Trophoblast cell (in vitro differentiated cells and primary cell): ENCODE measurements at regions not wholly inside any gene's neighbourhood (a gene's known extent, or its start where the extent isn't known, plus 50 kb on each side); places are given as distances from the start of the nearest gene placed in this dataset.
"Not testable (repeated sequence)": the region's sequence is repeated elsewhere in the genome, so short reads cannot be mapped to it uniquely, and the experiment has no call there.

ENCODE experiments used
- DNase-seq, 2 donors: peaks; one replicate each; pipeline ENCODE4 v3.0.0-alpha.2; 2016
- H2AFZ ChIP-seq: 2 replicates; pipeline ENCODE4 v1.6.1; 2013; ENCODE audit warnings: low read length, moderate library complexity, mild to moderate bottlenecking; ENCODE audit not compliant: insufficient read depth, poor library complexity
- H2AK5ac ChIP-seq: 2 replicates; pipeline ENCODE4 v1.6.1; 2013; ENCODE audit warnings: mild to moderate bottlenecking, low read length
- H2BK120ac ChIP-seq: 2 replicates; pipeline ENCODE4 v1.6.1; 2013; ENCODE audit warnings: low read length, mild to moderate bottlenecking, moderate library complexity; ENCODE audit not compliant: insufficient read depth, poor library complexity
- H2BK12ac ChIP-seq: 2 replicates; pipeline ENCODE4 v1.6.1; 2013; ENCODE audit warnings: mild to moderate bottlenecking, low read length, moderate library complexity
- H2BK5ac ChIP-seq: 2 replicates; pipeline ENCODE4 v1.6.1; 2013; ENCODE audit warnings: low read length, low read depth, moderate library complexity, mild to moderate bottlenecking; ENCODE audit not compliant: poor library complexity
- H3K14ac ChIP-seq: 2 replicates; pipeline ENCODE4 v1.6.1; 2013; ENCODE audit warnings: mild to moderate bottlenecking, low read length
- H3K18ac ChIP-seq: 2 replicates; pipeline ENCODE4 v1.6.1; 2013; ENCODE audit warnings: mild to moderate bottlenecking, low read length
- H3K23ac ChIP-seq: 2 replicates; pipeline ENCODE4 v1.6.1; 2013; ENCODE audit warnings: low read length
- H3K27ac ChIP-seq: 2 replicates; pipeline ENCODE4 v1.5.1; 2013; ENCODE audit warnings: low read depth, mild to moderate bottlenecking, inconsistent platforms, low read length, moderate library complexity
- H3K27me3 ChIP-seq: 2 replicates; pipeline ENCODE4 v1.6.1; 2013; ENCODE audit warnings: inconsistent platforms, mild to moderate bottlenecking, low read length, moderate library complexity; ENCODE audit not compliant: insufficient read depth
- H3K36me3 ChIP-seq, 2 experiments: 1 replicate in 1 of 2; 2 replicates in 1 of 2; pipeline ENCODE4 v1.6.1; 2013; ENCODE audit warnings: low read length in 2 of 2, mild to moderate bottlenecking in 2 of 2, moderate library complexity in 1 of 2; ENCODE audit not compliant: insufficient read depth in 2 of 2, control insufficient read depth in 1 of 2
- H3K4ac ChIP-seq: 2 replicates; pipeline ENCODE4 v1.6.1; 2013; ENCODE audit warnings: low read depth, mild to moderate bottlenecking, low read length, moderate library complexity
- H3K4me1 ChIP-seq, 2 experiments: 1 replicate in 1 of 2; 2 replicates in 1 of 2; pipeline ENCODE4 v1.6.1; 2013; ENCODE audit warnings: low read length in 2 of 2, mild to moderate bottlenecking in 2 of 2, moderate library complexity in 1 of 2; ENCODE audit not compliant: insufficient read depth in 2 of 2, control insufficient read depth in 1 of 2
- H3K4me2 ChIP-seq: 2 replicates; pipeline ENCODE4 v1.6.1; 2013; ENCODE audit warnings: inconsistent platforms, mild to moderate bottlenecking, low read length, moderate library complexity
- H3K4me3 ChIP-seq: 2 replicates; pipeline ENCODE4 v1.5.1; 2013; ENCODE audit warnings: mild to moderate bottlenecking, low read depth, low read length, inconsistent platforms
- H3K79me1 ChIP-seq: one replicate; pipeline ENCODE4 v1.6.1; 2013; ENCODE audit warnings: low read length
- H3K79me2 ChIP-seq: 2 replicates; pipeline ENCODE4 v1.6.1; 2013; ENCODE audit warnings: low read length, mild to moderate bottlenecking; ENCODE audit not compliant: control insufficient read depth, insufficient read depth, poor library complexity
- H3K9ac ChIP-seq: 2 replicates; pipeline ENCODE4 v1.6.1; 2013; ENCODE audit warnings: mild to moderate bottlenecking, low read length
- H3K9me3 ChIP-seq: 2 replicates; pipeline ENCODE4 v1.6.1; 2013; ENCODE audit warnings: low read depth, mild to moderate bottlenecking, control low read depth, inconsistent platforms, low read length; ENCODE audit not compliant: insufficient read depth
- H4K12ac ChIP-seq: 2 replicates; pipeline ENCODE4 v1.6.1; 2013; ENCODE audit warnings: low read depth, mild to moderate bottlenecking, low read length, moderate library complexity
- H4K8ac ChIP-seq: 2 replicates; pipeline ENCODE4 v1.6.1; 2013; ENCODE audit warnings: low read depth, mild to moderate bottlenecking, low read length, moderate library complexity
- H4K91ac ChIP-seq: one replicate; pipeline ENCODE4 v1.6.1; 2013; ENCODE audit warnings: low read depth, mild to moderate bottlenecking, low read length, moderate library complexity
- WGBS: extraction: QIAGEN DNeasy Blood & Tissue Kit; methylation state at CpG from one replicate; pipeline ENCODE4 v1.1.7; 2013; ENCODE audit warnings: missing lambda C conversion rate; ENCODE audit not compliant: insufficient read length, insufficient coverage; ENCODE audit errors: extremely low coverage; 5-methylcytosine and 5-hydroxymethylcytosine counted together

GRCh38 chr5:62886603-62887315 is 308.1 kb downstream of the LRRC70 start:
- Histone ChIP-seq H3K18ac (no peak overlapping the region), H3K79me1 (peaks cover 3% of the 10 kb centered on the region), H3K23ac (no peak overlapping the region), H3K14ac (no peak overlapping the region), H3K9ac (no peak overlapping the region), H4K91ac (no peak overlapping the region), H3K79me2 (no peaks in the 10 kb centered on the region), H2BK12ac (no peak overlapping the region), H2AK5ac (no peak overlapping the region), H3K4me3 (no peak overlapping the region), H2AFZ (no peak overlapping the region), H2BK5ac (no peak overlapping the region), H3K36me3 (no peaks in the 10 kb centered on the region), H3K4ac (no peak overlapping the region), H4K8ac (no peak overlapping the region), H3K9me3 (no peaks in the 10 kb centered on the region), H3K27ac (peak overlapping the region; percentile 67), H3K4me1 (peaks cover 0 to 2% of the 10 kb centered on the region in 2 experiments), H3K4me2 (no peak overlapping the region), H4K12ac (no peak overlapping the region), H3K27me3 (no peaks in the 10 kb centered on the region), H2BK120ac (no peak overlapping the region)
- peak; percentile 8 to 50 for DNase-seq
- WGBS: 100% methylated on average over 1 of the region's 5 CpGs

- H2BK120ac ChIP-seq, H3K14ac ChIP-seq, H4K8ac ChIP-seq, H3K9me3 ChIP-seq, H3K27me3 ChIP-seq, H3K4me1 ChIP-seq, H3K18ac ChIP-seq, H2AFZ ChIP-seq, H4K12ac ChIP-seq, H3K4me3 ChIP-seq, H2BK12ac ChIP-seq, H3K79me2 ChIP-seq, H2BK5ac ChIP-seq, H3K79me1 ChIP-seq, DNase-seq, H3K23ac ChIP-seq, H3K4ac ChIP-seq, H3K36me3 ChIP-seq, H3K27ac ChIP-seq, H2AK5ac ChIP-seq, H3K4me2 ChIP-seq, H3K9ac ChIP-seq, H4K91ac ChIP-seq: not testable (repeated sequence)
- no CpG with 5 or more reads among the region's 5 CpGs for WGBS
These were observed 258.7 kb downstream of the LRRC70 start for GRCh38 chr5:62837330-62837729.

- no peak overlapping the region for H3K4ac ChIP-seq
- WGBS: no CpG with 5 or more reads among the region's 2 CpGs
These were observed 251.0 kb downstream of the LRRC70 start for GRCh38 chr5:62829604-62829986.

GRCh38 chr5:62828742-62829603 is 250.4 kb downstream of the LRRC70 start:
- Histone ChIP-seq H3K4me2 (no peak overlapping the region), H4K12ac (no peak overlapping the region), H3K9me3 (no peaks in the 10 kb centered on the region), H3K4me1 (no peaks in the 10 kb centered on the region), H3K79me2 (no peaks in the 10 kb centered on the region), H2AK5ac (no peak overlapping the region), H3K9ac (peak overlapping the region; percentile 18), H3K36me3 (no peaks in the 10 kb centered on the region), H2BK12ac (no peak overlapping the region), H3K27me3 (no peaks in the 10 kb centered on the region), H2BK5ac (no peak overlapping the region), H4K91ac (no peak overlapping the region), H3K23ac (no peak overlapping the region), H3K27ac (no peak overlapping the region), H4K8ac (no peak overlapping the region), H3K4ac (no peak overlapping the region), H2AFZ (no peak overlapping the region), H3K14ac (no peak overlapping the region), H2BK120ac (no peak overlapping the region), H3K18ac (no peak overlapping the region), H3K79me1 (peaks cover under 1% of the 10 kb centered on the region), H3K4me3 (no peak overlapping the region)
- no peak for DNase-seq
- no CpG with 5 or more reads among the region's 5 CpGs for WGBS

More at GRCh38 chr5:62829604-62829986, 251.0 kb downstream of the LRRC70 start:
- no peaks in the 10 kb centered on the region for H3K9me3 ChIP-seq
- no peaks in the 10 kb centered on the region for H3K79me2 ChIP-seq
- DNase-seq: no peak
- H3K18ac ChIP-seq: no peak overlapping the region
- no peak overlapping the region for H4K12ac ChIP-seq
- H2BK120ac ChIP-seq: no peak overlapping the region
- no peak overlapping the region for H2AFZ ChIP-seq
- no peak overlapping the region for H3K4me2 ChIP-seq
- no peak overlapping the region for H3K23ac ChIP-seq
- H3K36me3 ChIP-seq: no peaks in the 10 kb centered on the region
- no peak overlapping the region for H3K14ac ChIP-seq
- H3K79me1 ChIP-seq: no peaks in the 10 kb centered on the region
- H2BK12ac ChIP-seq: no peak overlapping the region
- no peaks in the 10 kb centered on the region for H3K4me1 ChIP-seq
- no peak overlapping the region for H2BK5ac ChIP-seq
- H3K4me3 ChIP-seq: no peak overlapping the region
- H3K9ac ChIP-seq: no peak overlapping the region
- no peak overlapping the region for H2AK5ac ChIP-seq
- H3K27ac ChIP-seq: no peak overlapping the region
- no peaks in the 10 kb centered on the region for H3K27me3 ChIP-seq
- no peak overlapping the region for H4K8ac ChIP-seq
- no peak overlapping the region for H4K91ac ChIP-seq
